HG03469 (cell line): ENCODE measurements at regions not wholly inside any gene's neighbourhood (a gene's known extent, or its start where the extent isn't known, plus 50 kb on each side); places are given as distances from the start of the nearest gene placed in this dataset.

Experiments
- ATAC-seq: cut with Tn5 transposase; IDR thresholded peaks from one replicate; pipeline ENCODE4 v1.9.1; 2021; ENCODE audit warnings: mild to moderate bottlenecking, moderate library complexity, moderate number of reproducible peaks; ENCODE audit not compliant: unreplicated experiment

GRCh38 chr15:87211547-87211946 lies 1045.0 kb downstream of the NTRK3 start:
- ATAC-seq, result no peak

GRCh38 chr15:87209891-87210689 lies 1046.4 kb downstream of the NTRK3 start:
- ATAC-seq, result no peak

- no peak for ATAC-seq
These were observed 1048.5 kb downstream of the NTRK3 start for GRCh38 chr15:87207990-87208580.

- ATAC-seq, result no peak
These were observed 1049.3 kb downstream of the NTRK3 start for GRCh38 chr15:87207251-87207650.

- ATAC-seq, result no peak
These were observed 1054.6 kb downstream of the NTRK3 start for GRCh38 chr15:87201986-87202385.

GRCh38 chr15:87200149-87200548 lies 1056.4 kb downstream of the NTRK3 start:
- no peak for ATAC-seq

- no peak for ATAC-seq
These were observed 1058.6 kb downstream of the NTRK3 start for GRCh38 chr15:87197981-87198380.

- ATAC-seq, result no peak
These were observed 1060.0 kb downstream of the NTRK3 start for GRCh38 chr15:87196498-87196897.

- ATAC-seq, result no peak
These were observed 1063.1 kb downstream of the NTRK3 start for GRCh38 chr15:87193481-87193880.

- ATAC-seq, result no peak
These were observed 1088.0 kb downstream of the AGBL1 start for GRCh38 chr15:87167706-87168105.

- ATAC-seq, result no peak
These were observed 1087.4 kb downstream of the AGBL1 start for GRCh38 chr15:87167055-87167454.

GRCh38 chr15:87155771-87156170 lies 1076.1 kb downstream of the AGBL1 start:
- no peak for ATAC-seq

GRCh38 chr15:87154761-87155160 lies 1075.1 kb downstream of the AGBL1 start:
- no peak for ATAC-seq

GRCh38 chr15:87151202-87151748 lies 1071.6 kb downstream of the AGBL1 start:
- no peak for ATAC-seq

- ATAC-seq, result no peak
These were observed 1066.0 kb downstream of the AGBL1 start for GRCh38 chr15:87145696-87146095.

- no peak for ATAC-seq
These were observed 1065.1 kb downstream of the AGBL1 start for GRCh38 chr15:87144775-87145174.

GRCh38 chr15:87142096-87142495 lies 1062.4 kb downstream of the AGBL1 start:
- ATAC-seq, result no peak

- no peak for ATAC-seq
These were observed 1055.4 kb downstream of the AGBL1 start for GRCh38 chr15:87135109-87135508.

GRCh38 chr15:87133704-87134103 lies 1054.0 kb downstream of the AGBL1 start:
- ATAC-seq, result no peak

GRCh38 chr15:87131067-87131466 lies 1051.4 kb downstream of the AGBL1 start:
- ATAC-seq, result no peak

GRCh38 chr15:87129916-87130315 lies 1050.2 kb downstream of the AGBL1 start:
- no peak for ATAC-seq

GRCh38 chr15:87123676-87124382 lies 1044.2 kb downstream of the AGBL1 start:
- ATAC-seq, result no peak
